ENCODE measurements at regions not wholly inside any gene's neighbourhood (a gene's known extent, or its start where the extent isn't known, plus 50 kb on each side); places are given as distances from the start of the nearest gene placed in this dataset.

DNA sequence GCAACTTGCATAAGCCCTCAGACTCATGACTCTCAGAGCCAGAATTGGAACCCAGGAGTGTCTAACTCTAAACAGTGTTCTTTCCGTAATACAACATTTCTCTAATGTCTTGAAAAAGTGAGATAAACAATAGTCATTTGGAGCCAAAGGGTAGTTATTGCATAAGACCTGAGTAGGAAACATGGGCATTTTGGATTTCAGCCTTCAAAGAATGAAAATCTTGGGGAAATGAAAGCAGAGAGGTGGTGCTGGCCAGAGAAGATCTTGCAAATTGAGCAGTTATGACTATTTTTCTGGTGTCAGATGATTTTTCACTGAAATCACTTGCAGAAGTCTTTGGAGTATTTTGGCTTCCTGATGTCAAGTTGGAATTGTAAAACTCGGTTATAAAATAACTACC is 379.4 kb downstream of the DIPK2A start:
- Histone ChIP-seq H2BK15ac (ENCODE audit: low read depth, poor library complexity, severe bottlenecking) (no peak overlapping the region), H3K36me3 (ENCODE audit: control insufficient read depth in 1 of 2, insufficient read depth in 2 of 2, low read depth in 1 of 2, low read length in 2 of 2) (no peaks in the 10 kb centered on the region), H3K4ac (ENCODE audit: low read depth in 1 of 2, low read length in 2 of 2) (no peak overlapping the region), H2AFZ (ENCODE audit: low read depth, low read length) (no peak overlapping the region), H3K9me3 (ENCODE audit: control insufficient read depth, low read length) (no peaks in the 10 kb centered on the region), H4K91ac (ENCODE audit: low read length) (no peak overlapping the region), H2BK120ac (ENCODE audit: low read depth, low read length) (no peak overlapping the region), H3K4me3 (ENCODE audit: insufficient read depth in 1 of 2, low read depth in 1 of 2, low read length in 2 of 2) (no peak overlapping the region), H2AK5ac (ENCODE audit: low read length, severe bottlenecking) (no peak overlapping the region), H3K18ac (ENCODE audit: low read depth in 1 of 2, low read length in 2 of 2) (no peak overlapping the region), H4K8ac (ENCODE audit: low read length) (no peak overlapping the region), H2BK12ac (ENCODE audit: low read length in 2 of 2) (no peak overlapping the region), H3K9ac (ENCODE audit: low read length) (no peak overlapping the region), H3K14ac (ENCODE audit: low read length in 2 of 2) (no peak overlapping the region), H3K27ac (ENCODE audit: low read length, poor library complexity, severe bottlenecking) (no peak overlapping the region), H3K4me2 (ENCODE audit: low read length, poor library complexity, severe bottlenecking) (no peak overlapping the region), H3K4me1 (ENCODE audit: control insufficient read depth, insufficient read depth, low read depth, low read length) (no peaks in the 10 kb centered on the region), H3K23ac (ENCODE audit: low read length in 2 of 2) (no peak overlapping the region), H2BK5ac (ENCODE audit: low read depth, low read length, poor library complexity, severe bottlenecking) (no peak overlapping the region), H3K79me1 (replicated peaks; ENCODE audit: low read length, poor library complexity, severe bottlenecking) (no peaks in the 10 kb centered on the region), H3K27me3 (ENCODE audit: control insufficient read depth in 1 of 2, insufficient read depth in 1 of 2, low read length in 2 of 2) (no peaks in the 10 kb centered on the region)
- no peak for DNase-seq
- 100% methylated on average over 2 of the region's 2 CpGs for WGBS

DNA sequence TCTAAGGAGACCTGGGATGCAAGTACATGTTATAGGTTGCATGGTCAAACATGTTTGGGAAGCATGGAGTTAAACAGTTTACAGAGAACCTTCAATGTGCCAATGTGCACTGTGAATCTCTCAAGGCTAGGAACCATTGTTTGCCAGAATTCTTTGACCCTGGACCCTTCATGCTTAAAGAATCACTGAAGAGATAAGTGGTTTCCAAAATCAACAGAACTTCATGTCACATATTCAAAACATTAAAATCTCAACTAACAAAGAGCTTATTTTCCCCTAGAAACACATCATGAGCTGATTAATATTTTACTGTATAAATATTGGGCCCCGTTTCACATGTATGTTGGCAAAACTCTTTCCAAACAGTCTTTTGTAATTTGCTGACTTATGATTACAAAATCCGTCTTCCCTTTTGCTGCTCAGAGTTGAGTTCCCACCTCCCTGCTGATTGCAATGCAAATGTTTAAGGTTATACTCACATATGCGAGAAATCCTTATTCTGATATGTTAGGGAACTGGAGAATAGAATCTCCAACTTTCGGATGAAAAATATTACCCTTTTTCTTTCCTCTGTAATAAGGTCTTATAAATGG is 380.2 kb downstream of the DIPK2A start:
- Histone ChIP-seq H3K14ac (ENCODE audit: low read length in 2 of 2) (no peak overlapping the region), H2AK5ac (ENCODE audit: low read length, severe bottlenecking) (no peak overlapping the region), H3K18ac (ENCODE audit: low read depth in 1 of 2, low read length in 2 of 2) (no peak overlapping the region), H3K4me2 (ENCODE audit: low read length, poor library complexity, severe bottlenecking) (no peak overlapping the region), H2BK12ac (ENCODE audit: low read length in 2 of 2) (no peak overlapping the region), H3K9ac (ENCODE audit: low read length) (no peak overlapping the region), H3K36me3 (ENCODE audit: control insufficient read depth in 1 of 2, insufficient read depth in 2 of 2, low read depth in 1 of 2, low read length in 2 of 2) (no peaks in the 10 kb centered on the region), H3K4me1 (ENCODE audit: control insufficient read depth, insufficient read depth, low read depth, low read length) (no peaks in the 10 kb centered on the region), H3K4ac (ENCODE audit: low read depth in 1 of 2, low read length in 2 of 2) (no peak overlapping the region), H2BK5ac (ENCODE audit: low read depth, low read length, poor library complexity, severe bottlenecking) (no peak overlapping the region), H2BK15ac (ENCODE audit: low read depth, poor library complexity, severe bottlenecking) (no peak overlapping the region), H2AFZ (ENCODE audit: low read depth, low read length) (no peak overlapping the region), H3K79me1 (replicated peaks; ENCODE audit: low read length, poor library complexity, severe bottlenecking) (no peaks in the 10 kb centered on the region), H4K91ac (ENCODE audit: low read length) (no peak overlapping the region), H3K27me3 (ENCODE audit: control insufficient read depth in 1 of 2, insufficient read depth in 1 of 2, low read length in 2 of 2) (no peaks in the 10 kb centered on the region), H3K9me3 (ENCODE audit: control insufficient read depth, low read length) (no peaks in the 10 kb centered on the region), H4K8ac (ENCODE audit: low read length) (no peak overlapping the region), H2BK120ac (ENCODE audit: low read depth, low read length) (no peak overlapping the region), H3K23ac (ENCODE audit: low read length in 2 of 2) (no peak overlapping the region), H3K4me3 (ENCODE audit: insufficient read depth in 1 of 2, low read depth in 1 of 2, low read length in 2 of 2) (no peak overlapping the region), H3K27ac (ENCODE audit: low read length, poor library complexity, severe bottlenecking) (no peak overlapping the region)
- 94% methylated on average over 3 of the region's 4 CpGs for WGBS
- no peak for DNase-seq

DNA sequence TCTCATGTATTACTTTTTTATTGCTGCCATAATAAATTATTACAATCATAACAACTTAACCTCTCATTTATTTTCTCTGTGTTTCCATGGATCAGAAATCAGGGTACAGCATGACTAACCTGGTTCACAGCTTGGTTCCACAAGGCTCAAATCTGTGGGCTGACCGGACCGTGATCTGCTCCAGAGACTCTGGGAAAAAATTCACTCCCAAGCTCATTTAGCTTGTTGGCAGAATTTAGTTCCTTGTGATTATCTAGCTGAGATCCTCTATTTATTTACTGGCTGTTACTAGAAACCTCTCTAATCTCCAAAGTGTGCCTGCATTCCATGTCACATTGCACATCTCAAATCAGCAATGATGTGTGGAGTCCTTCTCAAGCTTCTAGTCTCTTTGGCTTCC is 386.6 kb downstream of the DIPK2A start:
- DNase-seq, result no peak
- Histone ChIP-seq H3K23ac (ENCODE audit: low read length in 2 of 2) (no peak overlapping the region), H3K36me3 (ENCODE audit: control insufficient read depth in 1 of 2, insufficient read depth in 2 of 2, low read depth in 1 of 2, low read length in 2 of 2) (no peaks in the 10 kb centered on the region), H3K27me3 (ENCODE audit: control insufficient read depth in 1 of 2, insufficient read depth in 1 of 2, low read length in 2 of 2) (no peaks in the 10 kb centered on the region), H3K4me2 (ENCODE audit: low read length, poor library complexity, severe bottlenecking) (no peak overlapping the region), H2BK12ac (ENCODE audit: low read length in 2 of 2) (no peak overlapping the region), H3K14ac (ENCODE audit: low read length in 2 of 2) (no peak overlapping the region), H3K4me1 (ENCODE audit: control insufficient read depth, insufficient read depth, low read depth, low read length) (no peaks in the 10 kb centered on the region), H2AK5ac (ENCODE audit: low read length, severe bottlenecking) (no peak overlapping the region), H3K4me3 (ENCODE audit: insufficient read depth in 1 of 2, low read depth in 1 of 2, low read length in 2 of 2) (no peak overlapping the region), H4K8ac (ENCODE audit: low read length) (no peak overlapping the region), H2AFZ (ENCODE audit: low read depth, low read length) (no peak overlapping the region), H2BK15ac (ENCODE audit: low read depth, poor library complexity, severe bottlenecking) (no peak overlapping the region), H4K91ac (ENCODE audit: low read length) (no peak overlapping the region), H3K9me3 (ENCODE audit: control insufficient read depth, low read length) (no peaks in the 10 kb centered on the region), H3K4ac (ENCODE audit: low read depth in 1 of 2, low read length in 2 of 2) (no peak overlapping the region), H3K79me1 (replicated peaks; ENCODE audit: low read length, poor library complexity, severe bottlenecking) (no peaks in the 10 kb centered on the region), H3K18ac (ENCODE audit: low read depth in 1 of 2, low read length in 2 of 2) (no peak overlapping the region), H3K27ac (ENCODE audit: low read length, poor library complexity, severe bottlenecking) (no peak overlapping the region), H3K9ac (ENCODE audit: low read length) (no peak overlapping the region), H2BK120ac (ENCODE audit: low read depth, low read length) (no peak overlapping the region), H2BK5ac (ENCODE audit: low read depth, low read length, poor library complexity, severe bottlenecking) (no peak overlapping the region)
- WGBS, result 43% methylated on average over 2 of the region's 2 CpGs

DNA sequence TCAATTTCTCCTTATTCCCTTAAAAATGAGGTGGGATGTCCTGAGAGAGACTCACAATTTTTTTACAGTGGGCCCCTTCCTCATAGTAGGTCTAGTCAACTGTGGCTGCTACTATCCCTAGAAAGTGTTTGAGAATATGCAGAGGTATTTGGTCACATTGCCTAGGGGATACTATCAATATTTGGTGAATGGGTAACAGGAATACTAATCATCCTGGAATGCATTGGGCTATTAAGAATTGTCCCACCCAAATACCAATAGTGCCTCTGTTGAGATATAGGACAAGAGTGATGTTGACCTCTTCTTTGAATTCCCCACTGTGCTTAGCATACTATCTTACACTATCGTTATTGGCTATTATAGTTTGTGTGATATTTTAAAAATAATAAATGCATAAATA is 389.4 kb downstream of the DIPK2A start:
- no peak overlapping the region for H4K91ac ChIP-seq (ENCODE audit: low read length)
- DNase-seq, result no peak
- H3K4me1 ChIP-seq (ENCODE audit: control insufficient read depth, insufficient read depth, low read depth, low read length), result no peaks in the 10 kb centered on the region
- no peaks in the 10 kb centered on the region for H3K36me3 ChIP-seq (ENCODE audit: control insufficient read depth in 1 of 2, insufficient read depth in 2 of 2, low read depth in 1 of 2, low read length in 2 of 2)
- no peak overlapping the region for H3K18ac ChIP-seq (ENCODE audit: low read depth in 1 of 2, low read length in 2 of 2)
- H3K4ac ChIP-seq (ENCODE audit: low read depth in 1 of 2, low read length in 2 of 2), result no peak overlapping the region
- H3K9ac ChIP-seq (ENCODE audit: low read length), result no peak overlapping the region
- H2BK15ac ChIP-seq (ENCODE audit: low read depth, poor library complexity, severe bottlenecking), result no peak overlapping the region
- H3K14ac ChIP-seq (ENCODE audit: low read length in 2 of 2), result no peak overlapping the region
- no peak overlapping the region for H3K27ac ChIP-seq (ENCODE audit: low read length, poor library complexity, severe bottlenecking)
- no peak overlapping the region for H4K8ac ChIP-seq (ENCODE audit: low read length)
- H3K79me1 ChIP-seq (replicated peaks; ENCODE audit: low read length, poor library complexity, severe bottlenecking), result no peaks in the 10 kb centered on the region
- no peak overlapping the region for H3K4me2 ChIP-seq (ENCODE audit: low read length, poor library complexity, severe bottlenecking)
- WGBS, result no CpG with 5 or more reads among the region's 1 CpG
- H2BK120ac ChIP-seq (ENCODE audit: low read depth, low read length), result no peak overlapping the region
- H2AK5ac ChIP-seq (ENCODE audit: low read length, severe bottlenecking), result no peak overlapping the region
- H2BK5ac ChIP-seq (ENCODE audit: low read depth, low read length, poor library complexity, severe bottlenecking), result no peak overlapping the region
- H2AFZ ChIP-seq (ENCODE audit: low read depth, low read length), result no peak overlapping the region
- no peak overlapping the region for H3K23ac ChIP-seq (ENCODE audit: low read length in 2 of 2)
- H3K4me3 ChIP-seq (ENCODE audit: insufficient read depth in 1 of 2, low read depth in 1 of 2, low read length in 2 of 2), result no peak overlapping the region
- H3K27me3 ChIP-seq (ENCODE audit: control insufficient read depth in 1 of 2, insufficient read depth in 1 of 2, low read length in 2 of 2), result no peaks in the 10 kb centered on the region
- H2BK12ac ChIP-seq (ENCODE audit: low read length in 2 of 2), result no peak overlapping the region
- no peaks in the 10 kb centered on the region for H3K9me3 ChIP-seq (ENCODE audit: control insufficient read depth, low read length)
